IPS DF 6.9 (cell line): ENCODE measurements at regions not wholly inside any gene's neighbourhood (a gene's known extent, or its start where the extent isn't known, plus 50 kb on each side); places are given as distances from the start of the nearest gene placed in this dataset.

ENCODE experiments used
- DNase-seq: peaks from one replicate; pipeline ENCODE4 v3.0.0-alpha.2; 2013; ENCODE audit warnings: low read depth, low spot score
- H3K27ac ChIP-seq: one replicate; pipeline ENCODE4 v1.5.1; 2013; ENCODE audit warnings: low read length, control low read depth
- H3K27me3 ChIP-seq: 2 replicates; pipeline ENCODE4 v1.6.1; 2013; ENCODE audit warnings: mild to moderate bottlenecking, low read length; ENCODE audit not compliant: control insufficient read depth, insufficient read depth
- H3K36me3 ChIP-seq: 2 replicates; pipeline ENCODE4 v1.6.1; 2013; ENCODE audit warnings: low read length; ENCODE audit not compliant: control insufficient read depth, insufficient read depth
- H3K4me1 ChIP-seq: 2 replicates; pipeline ENCODE4 v1.6.1; 2013; ENCODE audit warnings: low read length; ENCODE audit not compliant: control insufficient read depth, insufficient read depth
- H3K4me3 ChIP-seq: 2 replicates; pipeline ENCODE4 v1.5.1; 2013; ENCODE audit warnings: mild to moderate bottlenecking, low read length
- H3K9me3 ChIP-seq: 2 replicates; pipeline ENCODE4 v1.6.1; 2013; ENCODE audit warnings: low read length, inconsistent platforms; ENCODE audit not compliant: control insufficient read depth, insufficient read depth
- WGBS: extraction: QIAGEN DNeasy Blood & Tissue Kit; methylation state at CpG from one replicate; pipeline ENCODE4 v1.1.7; 2013; ENCODE audit warnings: mixed read lengths, missing lambda C conversion rate; ENCODE audit not compliant: insufficient read length, insufficient coverage; 5-methylcytosine and 5-hydroxymethylcytosine counted together

DNA sequence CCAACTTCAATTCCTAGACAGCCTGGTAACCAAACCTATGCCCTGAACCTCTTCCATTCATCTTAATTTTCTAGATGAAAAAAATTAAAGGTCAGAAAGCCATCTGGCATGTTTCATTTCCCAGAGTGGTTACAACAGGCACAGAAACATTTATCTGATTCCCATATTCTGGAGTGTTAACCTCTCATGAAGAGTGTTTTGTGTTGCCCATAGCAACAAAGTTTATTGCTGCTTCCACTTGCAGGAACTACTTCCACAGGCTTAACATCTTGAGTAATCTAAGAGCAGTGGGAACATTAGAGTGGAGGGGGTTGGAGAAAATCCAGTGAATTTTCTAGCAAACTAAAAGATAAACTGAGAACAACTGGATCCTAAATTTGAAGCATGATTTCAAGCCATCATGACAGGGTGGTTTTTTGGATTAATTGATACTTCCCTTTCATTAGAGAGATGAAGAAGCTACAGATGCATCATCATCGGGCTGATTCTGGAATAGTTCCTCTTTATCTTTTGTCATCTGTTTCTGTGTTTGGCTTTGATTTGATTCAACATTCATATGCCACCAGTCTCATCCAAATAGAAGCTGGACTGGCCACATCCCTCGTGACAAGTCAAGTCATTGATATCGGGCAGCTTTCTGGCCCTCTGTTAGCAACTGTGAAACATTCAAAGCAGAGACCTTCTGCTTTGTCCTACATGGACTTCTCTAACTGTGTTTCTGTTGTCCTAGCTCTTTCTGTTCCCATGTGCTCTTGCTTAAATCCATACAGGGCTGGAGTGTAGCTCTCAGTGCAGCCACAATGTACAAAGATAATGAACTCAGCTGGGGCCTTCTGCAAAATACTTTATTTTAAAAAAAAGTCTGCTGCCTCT is 167.3 kb downstream of the MID1IP1 start:
- DNase-seq: no peak
- WGBS: no CpG with 5 or more reads among the region's 3 CpGs

DNA sequence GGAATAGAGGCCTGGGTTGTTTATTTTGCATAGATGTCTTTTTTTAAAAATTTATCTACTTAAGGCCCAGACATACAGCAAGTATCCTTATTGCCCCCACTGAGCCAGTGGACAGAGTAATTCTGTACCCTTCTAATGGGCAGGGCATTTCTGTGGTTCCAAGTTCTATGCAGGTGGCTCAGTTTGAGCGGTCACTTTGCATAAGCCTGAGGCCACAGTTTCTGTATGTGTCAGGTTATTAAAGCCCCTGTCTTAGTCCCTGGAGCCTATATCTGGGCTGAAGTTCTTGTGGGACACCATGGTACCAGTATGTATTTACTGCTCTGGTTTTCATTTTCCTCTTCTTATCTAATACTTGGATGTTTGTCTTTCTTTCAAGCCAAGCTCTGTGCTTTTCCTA is 168.8 kb downstream of the MID1IP1 start:
- no peaks in the 10 kb centered on the region for H3K27me3 ChIP-seq
- H3K27ac ChIP-seq: no peak overlapping the region
- whole genome bisulfite sequencing: no CpG with 5 or more reads among the region's 1 CpG
- no peak for DNase-seq
- H3K4me1 ChIP-seq: no peaks in the 10 kb centered on the region
- H3K4me3 ChIP-seq: no peak overlapping the region
- no peaks in the 10 kb centered on the region for H3K9me3 ChIP-seq
- no peaks in the 10 kb centered on the region for H3K36me3 ChIP-seq

More for the DNA sequence above, 167.3 kb downstream of the MID1IP1 start:
- Histone ChIP-seq H3K4me3 (no peak overlapping the region), H3K36me3 (no peaks in the 10 kb centered on the region), H3K4me1 (no peaks in the 10 kb centered on the region), H3K27ac (no peak overlapping the region), H3K27me3 (no peaks in the 10 kb centered on the region), H3K9me3 (no peaks in the 10 kb centered on the region)

DNA sequence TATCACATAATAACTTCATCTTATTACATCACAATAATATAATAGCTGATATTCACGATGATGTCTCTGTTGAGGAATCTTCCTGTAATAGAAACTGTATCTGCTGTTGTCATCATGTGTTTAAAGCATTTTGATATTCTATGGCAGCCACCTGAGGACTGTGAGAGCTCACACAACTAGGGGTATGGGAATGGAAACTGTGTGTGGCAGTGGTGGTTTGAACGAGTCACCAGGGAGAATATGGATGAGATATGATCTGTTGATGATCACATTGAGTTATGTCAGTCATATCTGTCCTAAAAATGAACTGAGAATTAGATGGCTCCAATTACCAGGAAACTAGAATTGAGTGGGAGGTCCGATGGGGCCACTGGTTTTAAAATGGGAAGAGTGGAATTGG is 169.6 kb downstream of the MID1IP1 start:
- Histone ChIP-seq H3K27me3 (no peaks in the 10 kb centered on the region), H3K4me3 (no peak overlapping the region), H3K27ac (no peak overlapping the region), H3K36me3 (no peaks in the 10 kb centered on the region), H3K9me3 (no peaks in the 10 kb centered on the region), H3K4me1 (no peaks in the 10 kb centered on the region)
- DNase-seq: no peak
- no CpG with 5 or more reads among the region's 3 CpGs for WGBS

DNA sequence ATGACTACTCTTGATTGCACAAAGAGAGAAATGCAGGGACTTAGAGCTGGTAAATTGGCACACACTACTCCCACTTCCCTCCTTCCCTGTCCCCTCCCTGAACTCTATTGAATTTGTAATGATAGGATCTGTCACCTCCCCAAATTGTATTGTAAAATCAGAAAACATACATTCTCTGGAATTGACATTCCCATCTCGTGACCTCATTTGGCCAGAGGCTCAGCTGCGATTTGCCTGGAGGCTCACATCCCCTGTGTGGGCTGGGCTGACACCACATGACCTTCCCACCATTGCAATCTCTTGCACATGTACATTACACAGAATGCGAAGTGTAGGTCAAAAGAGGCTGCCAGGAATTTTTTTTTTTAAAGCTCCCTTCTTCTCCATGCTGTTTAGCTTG is 172.1 kb downstream of the MID1IP1 start:
- no peaks in the 10 kb centered on the region for H3K4me1 ChIP-seq
- H3K36me3 ChIP-seq: no peaks in the 10 kb centered on the region
- no peak for DNase-seq
- no peak overlapping the region for H3K27ac ChIP-seq
- no peaks in the 10 kb centered on the region for H3K9me3 ChIP-seq
- no CpG with 5 or more reads among the region's 3 CpGs for WGBS
- H3K4me3 ChIP-seq: no peak overlapping the region
- no peaks in the 10 kb centered on the region for H3K27me3 ChIP-seq

DNA sequence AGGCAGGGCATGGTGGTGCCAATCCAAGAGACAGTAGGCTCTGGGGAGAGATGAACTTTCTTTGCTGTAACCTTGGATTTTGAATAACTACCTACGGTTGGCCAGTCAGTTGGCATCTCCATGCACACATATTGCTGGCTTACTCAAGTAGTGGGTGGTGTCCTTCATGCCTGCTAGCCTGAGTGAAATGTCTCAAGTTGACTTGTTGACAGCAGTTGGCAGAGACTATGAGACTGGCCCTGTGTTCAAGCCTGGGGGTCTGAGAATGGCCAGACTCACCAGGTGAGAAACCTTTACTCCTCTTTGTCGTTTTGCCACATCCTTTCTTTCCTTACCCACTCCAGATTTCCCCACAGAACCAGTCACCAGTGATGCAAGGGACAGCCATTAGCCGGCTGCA is 173.3 kb downstream of the MID1IP1 start:
- no peak overlapping the region for H3K27ac ChIP-seq
- H3K4me1 ChIP-seq: no peaks in the 10 kb centered on the region
- H3K9me3 ChIP-seq: no peaks in the 10 kb centered on the region
- H3K36me3 ChIP-seq: no peaks in the 10 kb centered on the region
- no peak overlapping the region for H3K4me3 ChIP-seq
- no peaks in the 10 kb centered on the region for H3K27me3 ChIP-seq
- no peak for DNase-seq
- no CpG with 5 or more reads among the region's 3 CpGs for WGBS

DNA sequence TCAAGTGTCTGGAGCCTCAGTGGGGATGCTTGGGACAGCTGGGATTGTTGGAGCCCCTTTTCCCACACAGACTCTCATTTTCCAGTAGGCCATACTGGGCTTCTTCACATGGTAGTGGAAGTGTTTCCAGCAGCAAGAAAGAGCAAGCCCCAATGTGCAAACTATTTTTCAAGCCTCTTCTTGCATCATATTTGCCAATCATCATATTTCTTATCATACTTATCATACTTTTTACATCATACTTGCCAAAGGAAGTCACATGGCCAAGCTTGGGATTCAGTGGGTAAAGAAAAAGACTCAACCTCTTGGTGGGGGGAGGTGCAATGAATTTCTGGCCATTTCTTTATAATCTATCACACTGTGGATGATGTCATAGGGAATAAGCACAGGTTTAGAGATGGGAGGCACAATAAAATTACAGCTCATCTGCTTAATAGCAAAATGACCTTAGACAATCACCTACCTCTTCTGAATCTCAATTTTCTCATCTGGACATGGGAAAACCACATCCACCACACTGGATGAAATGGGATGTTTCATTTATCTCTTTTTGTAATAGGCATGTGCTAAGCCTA is 174.2 kb downstream of the MID1IP1 start:
- no peak for DNase-seq
- no peaks in the 10 kb centered on the region for H3K9me3 ChIP-seq
- H3K27ac ChIP-seq: no peak overlapping the region
- H3K27me3 ChIP-seq: no peaks in the 10 kb centered on the region
- H3K4me1 ChIP-seq: no peaks in the 10 kb centered on the region
- H3K36me3 ChIP-seq: no peaks in the 10 kb centered on the region
- no peak overlapping the region for H3K4me3 ChIP-seq

DNA sequence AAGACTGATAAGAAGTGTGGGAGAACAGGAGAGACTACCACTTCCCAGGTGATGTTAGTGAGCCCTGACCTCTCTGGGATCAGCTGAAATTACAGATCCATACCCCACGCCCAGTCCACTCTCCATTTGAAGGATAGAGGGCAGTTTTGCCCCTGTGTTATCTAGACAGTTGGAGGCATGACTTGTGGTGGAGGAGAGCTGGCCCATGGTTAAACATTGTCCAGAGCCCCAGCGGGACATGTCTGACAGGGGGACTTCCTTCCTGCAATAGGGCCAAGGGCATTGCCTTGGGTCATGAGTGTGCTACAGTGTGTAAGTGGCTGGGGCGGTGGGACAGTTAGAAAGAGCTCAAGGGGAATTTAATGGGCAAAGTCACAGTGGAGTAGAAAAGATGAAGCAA is 181.1 kb downstream of the MID1IP1 start:
- Histone ChIP-seq H3K9me3 (no peaks in the 10 kb centered on the region), H3K36me3 (no peaks in the 10 kb centered on the region), H3K27me3 (no peaks in the 10 kb centered on the region), H3K4me3 (no peak overlapping the region), H3K4me1 (no peaks in the 10 kb centered on the region), H3K27ac (no peak overlapping the region)
- WGBS: no CpG with 5 or more reads among the region's 3 CpGs
- DNase-seq: no peak

- no CpG with 5 or more reads among the region's 3 CpGs for WGBS
- no peak for DNase-seq
- H3K9me3 ChIP-seq: no peaks in the 10 kb centered on the region
- H3K36me3 ChIP-seq: no peaks in the 10 kb centered on the region
- no peaks in the 10 kb centered on the region for H3K4me1 ChIP-seq
- no peak overlapping the region for H3K4me3 ChIP-seq
- no peaks in the 10 kb centered on the region for H3K27me3 ChIP-seq
- H3K27ac ChIP-seq: no peak overlapping the region
These were observed 181.6 kb downstream of the MID1IP1 start for GRCh38 chrX:38982843-38983242.

DNA sequence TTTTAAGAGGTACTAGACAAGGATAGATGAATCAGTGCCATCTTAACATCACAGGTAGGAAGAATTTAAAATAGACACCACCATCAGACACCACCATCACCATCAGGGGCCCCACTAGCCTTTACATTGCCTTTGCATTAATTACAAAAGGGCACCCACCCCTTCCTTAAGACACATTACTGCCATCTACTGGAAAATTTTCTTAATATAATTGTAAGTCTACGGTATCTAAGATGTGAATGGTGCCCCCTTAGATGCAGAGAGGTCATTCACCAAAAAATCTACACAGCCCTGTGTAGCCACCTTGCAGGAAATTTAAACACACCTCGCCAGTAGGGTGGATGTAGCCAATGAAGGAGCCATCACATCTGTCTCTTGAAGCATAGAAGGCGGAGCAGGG is 184.1 kb downstream of the MID1IP1 start:
- no CpG with 5 or more reads among the region's 3 CpGs for WGBS

DNA sequence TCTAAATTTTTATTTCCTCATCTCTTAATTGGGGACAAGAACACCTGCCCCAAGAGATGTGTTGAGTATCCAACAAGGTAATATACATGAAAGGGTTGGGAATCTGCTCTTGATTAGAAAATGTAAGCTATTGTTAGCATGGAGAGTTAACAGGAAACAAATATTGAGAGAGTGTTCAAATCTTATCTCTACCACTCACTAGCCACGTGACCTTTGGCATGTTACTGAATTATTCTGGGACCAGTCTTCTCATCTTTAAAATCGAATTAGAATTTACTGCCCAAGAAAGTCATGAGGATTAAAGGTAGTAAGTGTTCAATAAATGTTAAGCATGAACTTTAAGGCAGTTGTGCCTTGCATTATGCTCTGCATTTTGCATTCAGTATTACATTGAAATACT is 184.7 kb downstream of the MID1IP1 start:
- no peak for DNase-seq
- Histone ChIP-seq H3K4me3 (no peak overlapping the region), H3K27me3 (no peaks in the 10 kb centered on the region), H3K27ac (no peak overlapping the region), H3K36me3 (no peaks in the 10 kb centered on the region), H3K9me3 (no peaks in the 10 kb centered on the region), H3K4me1 (no peaks in the 10 kb centered on the region)
- no CpG with 5 or more reads among the region's 2 CpGs for WGBS

More for the DNA sequence above, 184.1 kb downstream of the MID1IP1 start:
- no peaks in the 10 kb centered on the region for H3K9me3 ChIP-seq
- H3K36me3 ChIP-seq: no peaks in the 10 kb centered on the region
- no peaks in the 10 kb centered on the region for H3K4me1 ChIP-seq
- H3K27me3 ChIP-seq: no peaks in the 10 kb centered on the region
- DNase-seq: no peak
- no peak overlapping the region for H3K27ac ChIP-seq
- H3K4me3 ChIP-seq: no peak overlapping the region

GRCh38 chrX:38986586-38986985 is 185.3 kb downstream of the MID1IP1 start:
- H3K36me3 ChIP-seq: no peaks in the 10 kb centered on the region
- no CpG with 5 or more reads among the region's 3 CpGs for WGBS
- no peak for DNase-seq
- H3K27me3 ChIP-seq: no peaks in the 10 kb centered on the region
- H3K27ac ChIP-seq: no peak overlapping the region
- no peak overlapping the region for H3K4me3 ChIP-seq
- H3K9me3 ChIP-seq: no peaks in the 10 kb centered on the region
- no peaks in the 10 kb centered on the region for H3K4me1 ChIP-seq
